GM12878 (cell line): ENCODE measurements at regions not wholly inside any gene's neighbourhood (a gene's known extent, or its start where the extent isn't known, plus 50 kb on each side); places are given as distances from the start of the nearest gene placed in this dataset.

Source experiments
- ATAC-seq: fragments of 200-7000 bp; cut with Tn5 transposase; 3 replicates; pipeline ENCODE4 v1.9.1; 2020; ENCODE audit warnings: mild to moderate bottlenecking, moderate library complexity
- BruUV-seq: library from RNA; stranded (reverse); fragments of 400-500 nt; replicated peaks from 2 replicates; lab custom pipeline; 2021; lab: Mats Ljungman, UMichigan
- CTCF ChIA-PET: fragments of 300-600 bp; sonication (Branson Sonifier 250); formaldehyde crosslinking; extraction: SDS; loops from one replicate; lab custom pipeline; 2021; ENCODE audit warnings: inconsistent platforms; lab: Yijun Ruan, JAX
- POLR2A ChIA-PET: fragments of 350-600 bp; formaldehyde crosslinking; extraction: SDS; loops from one replicate; lab custom pipeline; 2021; ENCODE audit warnings: inconsistent platforms; lab: Charles Lee
- RAD21 ChIA-PET: fragments of 300-600 bp; sonication (Branson Sonifier 250); formaldehyde crosslinking; loops from one replicate; lab custom pipeline; 2023; ENCODE audit warnings: antibody characterized with exemption; ENCODE audit not compliant: unreplicated experiment; lab: Charles Lee
- SMC1A ChIA-PET: fragments of 300-600 bp; sonication (Branson Sonifier 250); formaldehyde crosslinking; loops from one replicate; lab custom pipeline; 2023; ENCODE audit not compliant: unreplicated experiment, uncharacterized antibody; lab: Charles Lee
- DNase-seq: peaks from one replicate; pipeline ENCODE4 v3.0.0-alpha.2; 2011; ENCODE audit warnings: low read depth, low spot score
- FAIRE-seq: peaks from 3 replicates; lab custom pipeline; 2011; peaks lifted over from hg19 to GRCh38; lab: Jason Lieb, UNC
- H2AFZ ChIP-seq: 2 replicates; pipeline ENCODE4 v1.6.0; 2011; ENCODE audit warnings: low read depth, low read length, control low read depth; ENCODE audit not compliant: control insufficient read depth
- H3K27ac ChIP-seq: 2 replicates; pipeline ENCODE4 v1.5.1; 2011; ENCODE audit warnings: control low read depth; ENCODE audit not compliant: control insufficient read depth, insufficient read depth
- H3K27me3 ChIP-seq, 2 experiments: replicated peaks in 1 of 2; 2 replicates each; pipeline versions ENCODE4 v1.6.0 to v1.6.1; 2011; ENCODE audit warnings: low read length in 1 of 2; ENCODE audit not compliant: control insufficient read depth in 2 of 2, insufficient read depth in 2 of 2
- H3K36me3 ChIP-seq, 2 experiments: 2 replicates each; pipeline ENCODE4 v1.5.1; 2011; ENCODE audit warnings: low read length in 1 of 2; ENCODE audit not compliant: control insufficient read depth in 2 of 2, insufficient read depth in 2 of 2
- H3K4me1 ChIP-seq: 2 replicates; pipeline ENCODE4 v1.6.1; 2011; ENCODE audit warnings: mild to moderate bottlenecking, low read length, moderate library complexity, mixed read lengths; ENCODE audit not compliant: control insufficient read depth, insufficient read depth
- H3K4me2 ChIP-seq: 2 replicates; pipeline ENCODE4 v1.6.0; 2011; ENCODE audit warnings: control low read depth; ENCODE audit not compliant: control insufficient read depth, insufficient read depth
- H3K4me3 ChIP-seq: fragments of 200-600 bp; sonication (generic); 2 replicates; pipeline ENCODE4 v1.5.1; 2016
- H3K79me2 ChIP-seq: 2 replicates; pipeline ENCODE4 v1.6.0; 2011; ENCODE audit warnings: low read length; ENCODE audit not compliant: control insufficient read depth, insufficient read depth
- H3K9ac ChIP-seq: 2 replicates; pipeline ENCODE4 v1.8.0; 2011; ENCODE audit warnings: low read length, control low read depth, mixed read lengths; ENCODE audit not compliant: control insufficient read depth, insufficient read depth
- H3K9me3 ChIP-seq: replicated peaks from 3 replicates; pipeline ENCODE4 v1.5.1; 2011; ENCODE audit warnings: mild to moderate bottlenecking, low read length; ENCODE audit not compliant: control insufficient read depth, insufficient read depth
- H4K20me1 ChIP-seq: 2 replicates; pipeline ENCODE4 v1.6.0; 2011; ENCODE audit not compliant: control insufficient read depth, insufficient read depth
- BACH1 ChIP-seq: fragments of 450-650 bp; IDR thresholded peaks from 2 replicates; pipeline ENCODE4 v1.6.1; 2017; ENCODE audit warnings: mild to moderate bottlenecking, borderline replicate concordance
- CEBPZ ChIP-seq: fragments of 150-350 bp; IDR thresholded peaks from 2 replicates; pipeline ENCODE4 v1.6.1; 2016; ENCODE audit warnings: low read depth, low read length
- SKIL ChIP-seq: fragments of 450-650 bp; IDR thresholded peaks from 2 replicates; pipeline ENCODE4 v1.6.1; 2017; ENCODE audit warnings: mild to moderate bottlenecking, low read depth, inconsistent platforms; ENCODE audit not compliant: poor library complexity, severe bottlenecking
- SPI1 ChIP-seq: IDR thresholded peaks from 2 replicates; pipeline ENCODE4 v1.6.1; 2011; ENCODE audit warnings: low read depth, mild to moderate bottlenecking, low read length, moderate library complexity, borderline replicate concordance; ENCODE audit not compliant: insufficient read depth
- SUZ12 ChIP-seq: fragments of 200-600 bp; sonication (generic); IDR thresholded peaks from one replicate; pipeline ENCODE4 v1.6.1; 2018; ENCODE audit warnings: antibody characterized with exemption, mild to moderate bottlenecking; ENCODE audit not compliant: unreplicated experiment
- TAF1 ChIP-seq: IDR thresholded peaks from 2 replicates; pipeline ENCODE4 v1.6.1; 2011; ENCODE audit warnings: mild to moderate bottlenecking, low read depth, low read length, borderline replicate concordance
- WGBS: methylation state at CpG from one replicate; pipeline ENCODE4 v1.1.6; 2016; ENCODE audit warnings: low lambda C conversion rate; ENCODE audit not compliant: insufficient replicate concordance, insufficient coverage; ENCODE audit errors: missing lambda C conversion rate; 5-methylcytosine and 5-hydroxymethylcytosine counted together
- in situ Hi-C: fragments of 300-500 bp; cut with MboI; formaldehyde crosslinking; loops from 9 replicates; pipeline ENCODE4 v1.14.3; 2018; ENCODE audit warnings: mixed read lengths
- intact Hi-C: fragments of 100-400 bp; cut with micrococcal nuclease; formaldehyde crosslinking; loops from one replicate; pipeline ENCODE4 v1.14.2; 2022; ENCODE audit not compliant: unreplicated experiment

GRCh38 chr10:105615715-105616365 is 974.8 kb downstream of the SORCS3 start:
- RAD21 ChIA-PET, result no interaction called here
- Histone ChIP-seq H3K27me3 (no peaks in the 10 kb centered on the region), H3K79me2 (no peaks in the 10 kb centered on the region), H4K20me1 (no peaks in the 10 kb centered on the region), H3K4me2 (no peak overlapping the region), H3K4me1 (no peaks in the 10 kb centered on the region), H3K4me3 (no peak overlapping the region), H2AFZ (no peak overlapping the region), H3K27ac (no peak overlapping the region), H3K36me3 (no peaks in the 10 kb centered on the region), H3K9ac (no peak overlapping the region), H3K9me3 (no peaks in the 10 kb centered on the region)
- ATAC-seq, result no peak
- 10% methylated on average over 4 of the region's 4 CpGs for whole genome bisulfite sequencing
- no peak for DNase-seq
- no TSS peak for BruUV-seq
- CTCF ChIA-PET, result interaction anchor here (0.7 kb wide), 1 partner anchor 1027 kb away, joined by 3 read pairs; no protein-coding TSS in a partner anchor
- in situ Hi-C loops, result no loop called here
- no peak for FAIRE-seq
- TF ChIP-seq BACH1 (no peak), CEBPZ (no peak), SUZ12 (no peak), SPI1 (no peak), TAF1 (no peak), SKIL (no peak)
- intact Hi-C loops, result no loop called here
- POLR2A ChIA-PET, result no interaction called here
- SMC1A ChIA-PET, result no interaction called here
